Amygdala (tissue), 56 donors: ENCODE measurements at regions not wholly inside any gene's neighbourhood (a gene's known extent, or its start where the extent isn't known, plus 50 kb on each side); places are given as distances from the start of the nearest gene placed in this dataset.
"Not testable (repeated sequence)": the region's sequence is repeated elsewhere in the genome, so short reads cannot be mapped to it uniquely, and the experiment has no call there.

Source experiments
- DNase-seq, 56 donors: peaks; one replicate each; lab custom pipeline; 2025; lab: John Stamatoyannopoulos, UW

- no peak for DNase-seq
These were observed 126.5 kb upstream of the NTF3 start for GRCh38 chr12:5305425-5305824.

GRCh38 chr12:5305886-5306545 lies 125.9 kb upstream of the NTF3 start:
- DNase-seq = no peak

GRCh38 chr12:5307065-5307464 lies 124.8 kb upstream of the NTF3 start:
- DNase-seq = no peak

DNA sequence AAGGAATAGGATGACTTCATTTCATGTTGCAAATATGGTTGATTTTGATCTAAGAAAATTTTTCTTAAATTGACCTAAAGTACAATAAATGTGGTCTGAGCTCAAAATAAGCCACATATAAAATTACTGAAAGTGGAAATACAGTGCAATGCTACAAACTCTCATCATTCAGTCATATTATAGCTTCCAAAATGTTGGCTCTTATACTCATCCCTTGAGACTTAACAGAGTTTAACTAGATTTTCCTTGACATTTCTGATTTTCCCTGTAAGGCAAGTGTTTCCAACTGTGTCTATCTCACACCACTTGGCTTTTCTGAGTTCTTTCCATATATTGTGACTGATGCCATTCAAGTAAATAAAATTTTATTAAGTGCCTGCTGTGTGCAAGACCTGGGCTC lies 123.7 kb upstream of the NTF3 start:
- DNase-seq = no peak

DNA sequence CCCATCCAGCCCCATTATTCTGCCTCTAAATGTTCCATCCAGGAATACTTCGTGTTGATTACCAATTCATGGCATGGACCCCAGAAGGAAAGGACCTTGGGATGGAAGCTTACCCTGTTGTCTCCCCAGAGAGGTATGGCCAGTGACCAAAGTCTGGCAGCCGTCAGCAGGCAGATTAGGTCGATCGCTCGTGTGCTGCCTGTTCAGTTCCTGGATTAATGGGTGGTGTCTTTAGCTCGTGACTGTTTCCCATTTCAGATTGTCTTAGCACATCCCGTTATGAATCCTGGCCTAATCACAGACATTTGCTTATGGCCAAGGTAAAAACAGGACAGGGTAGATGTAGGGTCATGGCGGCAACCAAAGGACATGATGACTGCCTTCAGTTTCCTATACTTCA lies 122.9 kb upstream of the NTF3 start:
- no peak for DNase-seq

GRCh38 chr12:5309654-5310053 lies 122.3 kb upstream of the NTF3 start:
- DNase-seq = no peak

DNA sequence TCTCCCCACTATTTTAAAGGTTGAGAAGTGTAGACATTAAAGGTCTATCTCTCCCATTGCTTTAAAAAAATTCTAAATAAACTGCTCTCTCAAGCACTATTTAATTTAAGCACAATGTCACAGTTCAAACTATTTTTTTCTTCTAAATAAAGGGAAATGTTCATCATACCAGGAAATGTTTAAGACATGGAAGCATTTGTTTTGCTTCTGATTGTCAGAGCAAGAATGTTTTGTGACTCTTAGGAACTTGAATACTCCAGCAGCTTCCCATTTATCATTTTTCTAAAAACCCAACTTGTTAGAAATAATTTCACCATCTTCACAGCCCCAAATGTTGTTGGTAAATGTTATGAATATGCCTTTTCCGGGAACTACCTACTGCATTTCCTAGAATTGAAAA lies 121.8 kb upstream of the NTF3 start:
- DNase-seq = no peak

DNA sequence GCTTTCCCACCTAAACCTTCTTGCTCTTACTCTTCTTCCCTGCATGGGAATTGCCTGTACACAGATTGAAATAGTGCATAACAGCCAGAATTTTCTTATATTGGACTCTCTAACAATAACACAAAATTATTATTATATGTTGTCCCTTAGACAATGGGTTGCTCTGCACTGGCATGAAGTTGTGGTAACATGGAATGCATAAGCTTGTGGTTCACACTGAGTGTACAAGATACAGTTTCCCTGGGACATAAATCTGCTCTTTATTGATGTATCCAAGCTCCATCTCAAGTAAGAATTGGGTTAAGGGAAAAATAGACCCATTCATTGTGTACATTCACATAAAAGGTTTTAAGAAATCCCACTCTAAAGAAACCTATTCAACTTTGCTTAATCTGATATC lies 114.4 kb upstream of the NTF3 start:
- DNase-seq = no peak

DNA sequence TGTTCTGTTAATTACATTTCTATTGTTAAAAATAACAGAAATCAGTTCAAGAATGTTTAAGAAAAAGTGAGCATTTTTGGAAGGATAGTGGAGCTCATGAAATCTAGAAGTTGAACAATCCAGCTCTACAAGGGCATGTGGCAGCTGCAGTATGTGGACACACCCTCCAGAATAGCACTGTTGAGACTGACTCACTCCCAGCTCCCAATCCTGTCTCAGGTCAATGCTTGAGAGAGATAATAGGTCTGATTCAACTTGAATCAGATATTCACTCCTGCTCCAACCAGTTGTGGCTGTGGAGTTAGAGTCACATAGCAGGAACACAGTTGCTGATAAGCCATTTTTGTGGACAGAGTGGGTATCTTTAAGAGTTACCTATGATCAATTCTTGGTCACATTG lies 113.0 kb upstream of the NTF3 start:
- DNase-seq = no peak

DNA sequence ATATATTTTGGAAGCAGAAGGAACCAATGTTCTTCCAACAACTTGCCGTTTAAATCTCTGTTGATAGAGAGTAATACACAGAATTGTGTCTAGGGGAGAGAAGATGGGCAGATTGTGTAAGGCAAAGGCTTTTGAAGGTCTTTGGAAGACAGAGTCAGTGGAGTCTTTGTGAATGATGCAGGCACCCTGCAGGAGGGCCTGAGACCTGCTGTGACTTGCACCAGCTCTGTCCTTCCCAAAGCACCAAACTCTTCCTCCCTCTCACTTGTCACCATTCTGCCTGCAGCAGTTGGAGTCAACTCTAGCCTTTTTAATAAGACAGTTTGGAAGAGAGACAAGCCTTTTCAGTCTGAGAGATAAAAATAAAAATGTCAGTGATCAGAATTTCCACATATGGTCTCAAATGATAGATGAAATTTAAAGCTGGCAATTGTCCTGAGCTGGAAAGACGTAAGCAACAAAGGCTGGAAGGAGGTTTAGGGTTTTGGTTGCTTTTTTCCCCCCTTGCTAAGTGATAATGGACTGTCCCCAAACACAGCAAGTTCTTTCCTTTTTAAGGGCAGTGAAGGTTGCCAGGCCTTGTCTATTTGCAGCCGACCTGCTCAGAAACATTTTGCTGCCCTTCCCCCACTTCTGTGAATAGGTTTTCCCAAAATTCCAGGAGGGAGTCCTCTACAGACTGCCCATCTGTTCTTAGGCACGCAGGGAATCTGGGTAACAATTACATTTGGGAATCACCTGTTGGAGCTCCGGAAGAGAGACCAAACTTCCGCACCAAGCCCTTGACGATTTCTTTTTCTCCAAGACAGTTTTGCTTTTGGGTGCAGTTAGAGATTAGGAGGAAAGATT lies 103.0 kb upstream of the NTF3 start:
- DNase-seq = no peak

- no peak for DNase-seq
These were observed 99.4 kb upstream of the NTF3 start for GRCh38 chr12:5332551-5332950.

- no peak for DNase-seq
These were observed 98.8 kb upstream of the NTF3 start for GRCh38 chr12:5333096-5333495.

GRCh38 chr12:5335069-5335468 lies 96.8 kb upstream of the NTF3 start:
- no peak for DNase-seq

DNA sequence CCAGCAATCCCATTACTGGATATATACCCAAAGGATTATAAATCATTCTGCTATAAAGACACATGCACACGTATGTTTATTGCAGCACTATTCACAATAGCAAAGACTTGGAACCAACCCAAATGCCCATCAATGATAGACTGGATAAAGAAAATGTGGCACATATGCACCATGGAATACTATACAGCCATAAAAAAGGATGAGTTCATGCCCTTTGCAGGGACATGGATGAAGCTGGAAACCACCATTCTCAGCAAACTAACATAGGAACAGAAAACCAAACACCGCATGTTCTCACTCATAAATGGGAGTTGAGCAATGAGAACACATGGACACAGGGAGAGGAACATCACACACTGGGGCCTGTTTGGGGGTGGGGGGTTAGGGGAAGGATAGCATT lies 90.8 kb upstream of the NTF3 start:
- not testable (repeated sequence) for DNase-seq

DNA sequence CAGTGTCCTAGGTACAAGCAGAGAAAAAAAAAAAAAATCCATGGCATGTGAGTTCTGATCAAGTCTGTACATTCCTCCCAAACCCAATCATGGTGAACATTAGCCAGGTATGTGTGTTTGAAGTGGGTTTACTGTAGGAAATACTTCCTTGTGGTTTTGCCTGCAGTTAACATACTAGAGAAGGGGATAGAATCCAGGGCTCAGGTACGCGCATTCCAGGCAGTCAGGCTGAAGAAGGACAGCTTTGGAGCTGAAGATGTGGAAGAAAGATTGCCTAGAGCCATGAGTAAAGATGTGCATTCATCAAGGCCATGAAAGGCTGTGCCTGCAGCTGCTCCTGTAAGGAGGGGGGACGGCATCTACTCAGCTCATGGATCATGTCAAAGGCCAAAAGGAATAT lies 88.2 kb upstream of the NTF3 start:
- no peak for DNase-seq

DNA sequence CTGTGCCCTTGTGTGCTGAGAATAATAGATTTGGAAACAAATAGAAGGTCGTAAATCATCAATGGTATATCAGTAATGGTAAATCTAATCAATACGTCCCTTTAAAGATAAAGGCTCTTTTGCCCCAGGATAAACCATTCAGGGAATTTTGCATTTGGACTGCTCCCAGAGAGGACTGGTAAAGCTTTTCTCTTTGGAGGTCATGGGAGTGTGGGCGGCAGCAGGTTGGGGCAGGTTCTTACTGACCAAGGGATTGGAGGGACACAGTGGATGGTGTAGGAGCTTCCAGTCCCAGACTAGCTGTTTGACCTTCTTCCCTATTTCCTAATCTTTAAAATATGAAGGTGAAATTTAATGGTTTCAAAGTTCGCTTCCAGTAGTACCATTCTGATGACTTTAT lies 87.8 kb upstream of the NTF3 start:
- DNase-seq = no peak

DNA sequence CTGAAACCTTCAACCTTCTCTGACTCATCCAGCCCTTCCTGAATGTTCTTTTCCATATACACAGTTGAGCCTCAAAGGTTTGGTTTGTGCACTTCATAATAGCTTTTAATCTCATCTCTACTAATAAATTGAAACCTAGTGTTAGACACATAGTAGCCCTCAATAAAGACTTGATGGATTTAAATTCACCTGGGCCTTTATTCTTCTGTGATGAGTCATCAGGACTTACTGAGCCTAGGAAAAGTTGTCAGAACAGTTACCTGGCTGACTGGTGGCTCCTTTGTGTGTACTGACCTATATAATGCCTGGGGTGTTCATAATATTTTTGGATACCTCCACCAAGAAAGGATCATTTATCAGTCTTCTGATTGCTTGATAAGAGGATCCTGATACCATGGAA lies 86.4 kb upstream of the NTF3 start:
- DNase-seq = no peak

DNA sequence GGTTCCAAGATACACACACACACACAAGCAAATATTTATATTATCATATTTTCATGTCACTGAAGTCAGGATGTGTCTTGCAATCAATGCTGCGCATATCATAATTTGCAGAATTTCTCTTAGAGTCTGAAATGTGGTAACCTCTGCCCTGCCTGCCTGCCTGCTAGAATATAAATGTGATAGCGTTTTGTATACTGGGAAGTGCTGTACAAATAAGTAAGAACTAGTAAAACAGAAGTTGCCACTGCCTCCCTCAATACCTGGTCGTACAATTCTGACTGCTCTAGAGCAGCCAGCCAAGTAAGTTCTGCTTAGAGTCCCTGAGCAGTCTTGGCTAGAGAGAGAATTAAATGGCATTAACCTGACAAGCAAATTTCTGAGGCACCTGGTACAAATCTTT lies 83.9 kb upstream of the NTF3 start:
- no peak for DNase-seq

DNA sequence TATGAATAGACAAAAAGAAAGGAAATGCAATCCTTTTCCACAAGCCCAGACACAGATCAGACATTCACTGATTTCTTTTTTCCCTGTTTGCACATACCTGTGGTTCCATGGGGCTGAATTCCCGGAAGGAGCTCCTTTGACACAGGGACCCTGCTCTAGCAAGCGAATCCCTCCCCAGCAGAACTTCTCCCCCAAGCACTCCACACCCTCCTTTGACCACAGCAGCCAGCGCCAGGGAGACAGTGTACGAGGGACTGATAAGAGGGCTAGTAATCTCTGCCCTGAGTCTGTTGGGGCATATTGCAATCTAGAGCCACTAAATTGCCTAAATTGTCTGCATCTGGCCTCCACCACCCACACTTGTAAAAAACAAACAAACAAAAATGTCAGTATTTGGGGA lies 83.4 kb upstream of the NTF3 start:
- no peak for DNase-seq

DNA sequence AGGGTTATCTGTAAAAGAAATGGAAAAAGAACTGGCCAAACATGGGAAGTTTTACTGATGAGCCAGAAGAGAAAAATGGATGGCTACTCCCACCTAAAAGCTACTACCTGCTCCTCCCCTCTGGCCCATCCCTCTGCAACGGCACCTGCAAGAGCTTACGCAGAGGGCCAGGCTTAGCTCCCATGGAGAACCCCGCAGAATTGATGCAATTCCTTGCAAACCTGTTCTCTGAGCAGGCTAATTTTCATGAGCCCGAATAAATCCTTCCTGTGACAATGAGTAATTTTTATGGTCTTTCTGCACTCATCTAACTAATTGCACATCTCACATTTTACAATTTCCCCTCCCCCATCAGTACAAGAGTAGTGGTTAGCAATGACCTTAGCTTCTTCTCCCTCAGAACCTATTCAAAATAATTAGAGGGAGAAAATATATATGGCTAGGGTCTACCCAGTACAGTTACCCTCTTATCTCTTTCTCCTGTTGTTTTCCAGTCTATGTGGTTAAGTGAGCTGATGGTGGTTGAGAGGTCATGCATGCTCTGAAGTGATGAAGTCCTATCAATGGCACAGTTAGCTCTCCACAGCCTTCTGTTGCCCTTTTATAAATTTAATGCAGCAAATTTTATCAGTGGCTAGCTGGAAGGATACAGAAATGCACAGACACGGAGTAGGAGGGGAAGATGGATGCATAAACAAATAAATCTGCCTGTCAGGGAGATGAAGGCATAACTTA lies 67.7 kb upstream of the NTF3 start:
- no peak for DNase-seq

- DNase-seq = no peak
These were observed 62.6 kb upstream of the NTF3 start for GRCh38 chr12:5369298-5369697.

DNA sequence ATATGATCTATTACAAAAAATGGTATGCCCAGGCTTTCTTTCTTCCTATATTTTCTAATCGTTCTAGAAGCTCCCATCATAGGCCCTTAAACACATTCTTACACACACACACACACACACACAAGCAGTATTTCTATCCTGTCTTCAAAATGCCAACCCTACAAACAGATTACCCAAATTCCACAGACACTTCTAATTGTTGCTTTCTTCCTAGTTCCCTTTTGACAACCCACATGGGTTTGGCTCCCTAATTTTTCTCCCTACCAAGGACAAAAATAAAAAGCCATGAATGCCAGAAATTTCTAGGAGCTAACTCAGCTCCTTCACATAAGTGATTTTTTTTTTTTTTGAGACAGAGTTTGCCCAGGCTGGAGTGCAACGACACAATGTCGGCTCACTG lies 60.3 kb upstream of the NTF3 start:
- DNase-seq = no peak
